GM18511 (cell line): ENCODE measurements at regions not wholly inside any gene's neighbourhood (a gene's known extent, or its start where the extent isn't known, plus 50 kb on each side); places are given as distances from the start of the nearest gene placed in this dataset.

Source experiments
- ATAC-seq: cut with Tn5 transposase; IDR thresholded peaks from one replicate; pipeline ENCODE4 v1.9.1; 2021; ENCODE audit warnings: mild to moderate bottlenecking, moderate library complexity; ENCODE audit not compliant: unreplicated experiment

DNA sequence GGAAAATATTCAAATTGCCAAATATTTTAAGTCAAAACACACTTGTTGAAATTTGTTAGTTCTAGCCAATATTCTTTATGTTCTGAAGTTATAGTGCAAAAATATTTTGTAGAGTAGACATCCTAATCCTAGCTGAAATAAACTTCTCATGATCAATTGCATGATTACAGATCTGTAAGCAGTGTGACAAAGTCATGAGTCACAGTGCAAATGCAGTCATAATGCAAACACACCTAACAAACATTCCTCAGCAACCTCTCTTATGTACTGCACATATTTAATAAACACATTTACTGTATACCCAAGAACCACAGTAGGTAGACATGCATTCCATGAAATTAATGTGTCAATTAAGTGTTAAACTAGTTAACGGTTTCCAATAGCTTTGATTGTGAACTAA is 1857.4 kb downstream of the NCAM2 start:
- ATAC-seq = no peak

DNA sequence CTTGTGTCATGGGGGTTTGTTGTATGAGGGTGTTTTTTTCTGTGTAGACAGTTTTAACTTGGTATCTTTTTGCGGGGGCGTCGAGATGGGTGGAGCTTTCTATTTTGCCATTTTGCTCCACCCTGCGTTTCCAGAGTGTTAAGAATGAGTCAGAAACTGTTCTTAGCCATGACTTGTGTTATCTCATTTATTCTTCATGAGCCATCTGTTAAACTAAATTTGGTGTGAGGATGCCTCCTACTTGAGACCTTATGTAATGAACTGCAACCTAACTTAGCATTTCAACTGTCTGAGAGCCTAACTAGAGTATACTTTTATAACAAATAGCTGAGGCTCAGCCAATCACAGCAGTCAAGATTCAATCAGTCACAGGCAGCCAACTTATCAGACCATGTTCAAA is 1873.5 kb downstream of the NCAM2 start:
- no peak for ATAC-seq

DNA sequence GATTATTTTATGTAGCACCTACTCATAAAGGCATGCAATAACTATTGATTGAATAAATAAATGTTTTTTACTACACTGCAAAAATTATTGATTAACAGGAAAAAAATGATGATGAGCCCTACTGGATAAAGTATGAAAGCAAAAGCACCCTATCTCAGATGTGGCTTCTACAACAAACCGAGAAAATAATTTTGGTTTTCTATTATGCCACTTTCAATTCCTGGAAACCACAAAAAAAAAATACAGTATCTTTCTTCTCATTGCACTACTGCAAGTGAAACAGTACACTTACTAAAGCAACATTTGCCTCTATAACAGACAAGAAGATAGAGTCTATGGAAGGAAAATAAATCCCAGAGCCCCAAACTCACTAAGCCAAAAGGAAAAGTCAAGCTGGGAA is 1882.4 kb downstream of the NCAM2 start:
- ATAC-seq = no peak

DNA sequence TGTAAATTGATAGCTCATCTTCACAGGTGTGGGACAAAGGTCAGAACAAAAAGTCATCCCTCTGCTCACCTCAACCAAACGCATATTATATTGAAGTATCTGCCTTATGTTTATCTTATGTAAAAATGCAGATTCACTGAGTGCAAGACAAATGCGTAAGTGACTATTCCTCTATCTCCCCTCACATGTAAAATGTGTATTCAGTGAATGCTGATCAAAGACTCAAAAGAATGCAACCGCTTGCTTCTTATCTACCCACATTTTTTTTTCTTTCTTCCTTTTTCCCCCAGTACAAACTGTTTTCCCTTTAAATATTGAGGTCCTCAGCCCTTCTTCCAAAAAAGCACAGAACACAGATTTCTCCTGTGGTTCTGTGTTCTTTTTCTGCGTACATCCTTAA is 1882.9 kb downstream of the NCAM2 start:
- ATAC-seq = no peak

DNA sequence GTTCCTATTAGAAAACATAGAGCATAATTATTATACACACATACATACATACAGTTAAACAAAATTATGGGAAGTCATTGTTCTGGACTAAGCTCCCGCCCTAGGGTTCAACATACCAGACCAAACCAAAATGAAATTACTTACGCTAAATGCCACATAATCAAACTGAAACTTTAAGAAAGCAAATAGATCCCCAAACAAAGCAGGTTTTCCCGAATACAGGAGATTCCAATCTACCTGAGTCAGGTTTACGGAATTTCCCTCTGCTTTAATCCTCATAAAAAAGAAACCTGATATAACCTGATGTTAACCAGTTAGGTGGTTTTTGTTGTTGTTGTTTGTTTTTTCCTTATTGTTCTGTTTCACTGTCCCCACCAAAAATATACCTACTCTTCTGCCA is 1886.9 kb downstream of the NCAM2 start:
- ATAC-seq = no peak

DNA sequence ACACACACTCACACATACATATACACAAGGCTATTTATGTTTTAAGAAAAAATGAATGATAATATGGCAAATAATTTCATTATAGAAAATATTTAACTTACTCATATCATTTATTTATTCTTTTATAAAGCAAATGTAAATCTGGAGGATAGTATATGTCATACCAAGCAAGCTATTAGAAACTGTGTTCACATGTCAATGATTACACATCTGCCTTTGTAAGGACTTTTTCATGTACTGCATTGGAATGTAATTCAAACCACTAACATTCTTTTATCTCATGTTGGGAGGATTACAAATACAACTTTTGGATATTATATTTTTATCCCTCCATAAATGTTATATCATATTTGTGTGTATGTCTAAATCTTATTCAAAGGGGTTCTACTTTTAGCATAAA is 1887.4 kb downstream of the NCAM2 start:
- ATAC-seq = no peak

DNA sequence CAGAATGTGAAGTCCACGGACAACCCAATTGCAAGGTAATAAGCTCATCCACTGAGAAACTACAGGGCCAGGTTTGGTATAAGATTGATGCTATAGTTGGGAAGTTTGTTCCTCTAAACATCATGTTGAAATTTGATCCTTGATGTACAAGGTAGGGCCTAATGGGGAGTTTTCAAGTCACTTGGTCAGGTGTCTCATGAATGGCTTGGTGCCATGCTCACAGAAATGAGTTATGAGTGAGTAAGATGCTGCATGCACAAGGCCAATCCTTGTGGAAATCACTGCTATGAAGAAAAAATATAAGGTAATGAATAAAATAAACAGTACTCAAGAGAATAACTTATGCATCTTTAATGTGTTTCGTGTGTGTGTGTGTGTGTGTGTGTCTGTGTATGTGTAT is 1891.2 kb downstream of the NCAM2 start:
- no peak for ATAC-seq

DNA sequence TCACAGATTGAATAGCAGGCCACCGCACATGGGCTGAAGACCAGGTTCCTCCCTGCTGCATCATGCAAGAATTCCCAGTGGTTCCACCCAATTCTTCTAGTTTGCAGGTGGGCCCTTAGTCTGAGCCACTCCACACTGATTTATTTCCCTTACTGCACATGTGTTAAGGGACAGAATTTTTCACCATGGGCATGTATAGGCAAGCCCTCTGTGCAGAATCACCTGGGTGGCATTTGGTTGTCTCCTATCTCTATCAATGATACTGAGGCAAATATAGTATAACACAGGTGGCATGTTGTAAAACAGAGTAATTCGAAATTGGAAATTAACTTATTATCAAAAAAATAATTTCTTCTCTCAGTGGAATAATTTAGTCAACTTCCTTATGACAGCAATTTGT is 1892.4 kb downstream of the NCAM2 start:
- no peak for ATAC-seq

DNA sequence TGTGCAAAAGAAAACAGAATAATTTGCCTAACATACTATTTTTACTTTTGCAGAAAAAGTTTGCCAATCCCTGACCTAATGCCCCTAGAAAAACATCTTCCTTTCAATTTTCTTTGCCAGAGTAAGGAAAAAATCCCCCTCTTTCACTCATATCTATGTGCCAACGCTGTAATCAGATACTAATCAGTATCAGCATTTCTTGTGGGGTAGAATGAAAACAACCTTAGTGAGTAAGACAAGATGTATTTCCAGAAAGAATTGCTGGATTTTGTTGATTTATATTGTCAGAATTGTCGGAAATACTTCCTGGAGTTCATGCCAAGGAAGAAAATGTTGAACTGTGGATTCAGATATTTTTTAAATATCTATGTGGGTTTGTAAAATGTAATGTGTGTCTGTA is 1893.8 kb downstream of the NCAM2 start:
- ATAC-seq = no peak

DNA sequence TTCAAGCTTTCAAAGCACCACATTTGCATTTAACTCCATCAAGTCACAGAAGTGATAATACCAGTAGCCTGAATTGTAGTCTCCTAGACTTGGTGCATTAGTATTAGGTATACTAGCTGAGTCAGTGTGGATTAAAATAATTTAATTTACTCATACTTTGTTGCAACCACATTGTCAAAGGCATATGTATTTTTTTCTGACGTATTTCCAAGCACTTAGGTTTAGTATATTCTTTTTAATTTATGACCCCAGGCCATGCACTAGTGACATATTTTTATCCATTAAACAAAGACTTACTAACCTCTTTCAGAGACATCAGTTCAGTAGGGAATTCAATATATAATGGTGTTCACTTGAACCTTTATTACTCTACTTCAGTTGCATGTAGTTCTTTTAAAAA is 1894.5 kb downstream of the NCAM2 start:
- no peak for ATAC-seq

DNA sequence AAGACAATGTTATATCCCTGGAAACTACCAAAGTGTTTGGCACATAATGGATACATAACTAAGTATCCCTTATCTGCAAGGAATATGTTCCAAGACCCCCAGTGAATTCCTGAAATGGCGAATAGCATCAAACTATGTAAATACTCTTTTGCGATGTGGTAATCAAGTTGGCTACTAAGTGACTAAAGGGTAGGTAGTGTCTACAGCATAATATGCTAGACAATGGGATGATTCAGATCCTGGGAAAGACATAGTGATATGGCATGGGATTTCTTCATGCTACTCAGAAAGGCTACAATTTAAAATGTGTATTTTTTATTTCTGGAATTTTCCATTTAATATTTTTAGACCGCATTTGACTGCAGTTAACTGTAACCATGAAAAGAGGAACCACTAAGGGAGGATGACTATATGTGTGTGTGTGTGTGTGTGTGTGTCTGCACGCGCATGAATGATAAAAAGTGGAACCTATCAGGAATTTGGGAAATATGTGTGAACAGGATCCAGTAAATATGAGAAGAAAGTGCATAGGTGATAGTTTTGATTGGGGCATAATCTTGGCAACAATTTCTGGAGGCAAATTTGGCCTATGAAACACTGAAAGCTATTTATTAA is 1899.9 kb downstream of the NCAM2 start:
- ATAC-seq = no peak

DNA sequence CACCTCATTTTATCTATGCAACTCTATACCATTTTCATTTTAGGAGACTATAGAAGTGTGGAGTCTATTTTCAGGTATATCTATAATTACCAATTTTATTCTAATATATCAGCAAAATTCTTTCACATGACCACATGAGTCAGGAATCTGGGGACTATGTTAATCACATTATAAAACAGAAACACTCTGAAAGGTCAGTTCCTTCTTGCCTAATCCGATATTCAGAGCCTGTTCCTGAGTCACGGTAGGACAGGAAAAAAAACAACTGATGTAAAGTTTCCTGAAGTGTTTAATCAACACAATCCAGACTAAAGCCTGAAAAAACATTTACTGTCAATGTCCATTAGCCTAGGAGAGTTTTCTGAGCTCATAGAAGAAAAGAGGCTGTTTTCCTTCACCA is 1902.3 kb downstream of the NCAM2 start:
- no peak for ATAC-seq

DNA sequence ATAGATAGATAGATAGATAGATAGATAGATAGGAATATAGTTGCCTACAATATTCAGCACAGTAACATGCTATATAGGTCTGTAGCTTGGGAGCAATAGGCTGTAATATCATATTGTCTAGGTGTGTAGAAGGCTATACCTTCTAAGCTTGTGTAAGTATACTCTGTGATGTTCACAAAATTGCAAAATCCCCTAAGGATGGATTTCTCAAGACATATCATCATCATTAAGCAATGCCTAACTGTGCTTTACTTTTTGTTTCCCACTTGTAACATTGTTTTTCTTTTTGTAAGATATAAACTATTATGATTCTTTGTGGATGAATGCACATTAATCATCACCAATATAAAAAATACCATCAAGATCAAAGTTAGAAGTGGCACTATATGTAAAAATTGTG is 1905.6 kb downstream of the NCAM2 start:
- no peak for ATAC-seq

DNA sequence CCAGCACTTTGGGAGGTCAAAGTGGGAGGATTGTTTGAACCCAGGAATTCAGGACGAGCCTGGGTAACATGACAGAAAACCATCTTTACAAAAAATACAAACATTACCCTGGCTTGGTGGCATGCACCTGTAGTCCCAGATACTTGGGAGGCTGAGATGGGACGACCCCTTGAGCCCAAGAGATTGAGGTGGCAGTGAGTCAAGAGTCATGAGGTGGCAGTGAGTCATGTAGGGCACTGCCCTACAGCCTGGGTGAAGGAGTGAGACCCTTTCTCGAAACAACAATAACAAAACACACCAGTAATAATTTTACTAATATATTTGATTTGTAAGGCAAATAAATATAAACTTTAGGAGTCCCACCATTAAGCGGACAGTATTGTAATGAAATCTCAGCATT is 1906.2 kb downstream of the NCAM2 start:
- ATAC-seq = no peak

DNA sequence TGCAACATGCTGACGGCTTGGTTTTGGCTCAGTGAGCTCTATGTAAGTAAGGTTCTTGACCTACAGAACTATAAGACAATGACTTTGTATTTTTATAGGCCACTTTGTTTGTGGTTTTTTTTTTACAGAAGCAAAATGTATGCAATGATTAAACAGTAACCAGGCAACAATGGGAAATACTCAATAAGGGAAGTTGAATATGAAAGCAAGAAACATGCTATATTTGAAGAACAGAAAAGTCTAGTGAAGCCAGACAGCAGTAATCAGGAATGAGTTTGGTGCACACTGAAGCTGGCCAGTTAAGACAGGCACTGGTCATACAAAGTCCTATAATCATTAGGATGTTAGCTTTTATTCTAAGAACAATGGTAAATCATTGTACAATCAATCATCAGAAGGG is 1926.8 kb downstream of the NCAM2 start:
- no peak for ATAC-seq

DNA sequence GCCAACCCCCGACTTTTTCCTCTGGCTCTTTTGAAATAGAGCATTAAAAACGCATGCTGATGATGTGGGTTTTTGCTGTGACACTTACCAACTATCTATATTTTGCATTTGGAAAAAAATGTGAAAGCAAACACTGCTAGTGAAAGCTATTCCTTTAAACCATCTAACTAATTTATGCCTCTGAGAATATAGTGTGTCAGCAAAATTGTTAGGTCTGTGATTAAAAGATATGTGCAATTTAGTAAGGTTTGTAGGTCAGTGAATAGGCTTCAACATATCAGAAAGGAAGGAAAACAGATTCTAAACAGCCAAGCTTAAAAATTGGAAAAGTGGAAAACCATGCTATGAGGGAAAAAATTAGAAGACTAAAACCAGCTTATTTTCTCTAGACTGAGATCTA is 1929.3 kb downstream of the NCAM2 start:
- no peak for ATAC-seq

DNA sequence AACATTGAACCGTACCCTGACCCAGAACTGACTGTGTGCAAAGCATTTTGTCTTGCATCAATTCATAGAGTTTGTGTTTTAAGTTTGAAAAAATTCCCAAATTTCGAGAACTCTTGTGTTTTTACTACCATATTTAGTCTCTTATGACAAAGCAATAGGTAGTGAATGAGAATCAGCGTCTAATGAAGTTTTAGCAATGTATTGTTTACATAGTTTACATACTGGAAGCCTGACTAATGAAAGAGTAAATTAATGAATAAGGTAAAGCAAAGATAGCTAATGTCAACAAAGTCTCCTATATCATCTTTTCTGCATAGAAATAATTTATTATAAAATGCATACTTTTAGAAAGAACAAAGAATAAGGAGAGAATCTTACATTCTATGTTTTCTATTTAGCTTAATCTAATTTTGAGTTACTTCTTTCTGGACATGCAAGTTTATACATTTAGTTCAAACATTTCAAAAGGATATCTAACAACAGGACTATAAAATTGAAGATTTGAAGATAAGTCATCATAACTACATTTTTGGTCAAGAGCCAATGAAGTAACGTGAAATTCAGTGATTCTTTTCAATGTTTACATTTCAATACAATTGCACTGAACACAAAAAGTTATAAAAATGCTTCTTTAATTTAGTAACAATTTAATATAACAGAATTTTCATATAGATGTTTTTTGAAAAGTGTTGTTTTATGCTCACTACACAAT is 1943.7 kb downstream of the NCAM2 start:
- ATAC-seq = no peak

DNA sequence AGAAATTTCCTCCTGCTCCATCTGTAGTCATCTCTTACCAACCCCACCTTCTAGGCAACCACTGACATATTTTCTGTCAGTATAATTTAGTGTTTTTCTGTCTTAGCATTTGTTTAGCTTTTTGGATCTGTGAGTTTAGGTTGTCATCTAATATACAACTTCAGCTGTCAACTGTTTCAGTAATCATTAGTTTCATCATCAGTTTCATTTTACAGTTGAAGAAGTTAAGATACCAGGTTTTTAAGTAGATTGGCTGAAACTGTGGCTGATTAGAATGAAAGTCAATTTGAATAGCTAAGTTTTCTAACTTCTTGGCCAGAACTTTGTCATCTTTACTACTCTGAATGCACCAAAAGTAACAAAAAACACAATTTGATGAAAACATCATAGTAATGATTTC is 1957.3 kb downstream of the NCAM2 start:
- ATAC-seq = no peak

DNA sequence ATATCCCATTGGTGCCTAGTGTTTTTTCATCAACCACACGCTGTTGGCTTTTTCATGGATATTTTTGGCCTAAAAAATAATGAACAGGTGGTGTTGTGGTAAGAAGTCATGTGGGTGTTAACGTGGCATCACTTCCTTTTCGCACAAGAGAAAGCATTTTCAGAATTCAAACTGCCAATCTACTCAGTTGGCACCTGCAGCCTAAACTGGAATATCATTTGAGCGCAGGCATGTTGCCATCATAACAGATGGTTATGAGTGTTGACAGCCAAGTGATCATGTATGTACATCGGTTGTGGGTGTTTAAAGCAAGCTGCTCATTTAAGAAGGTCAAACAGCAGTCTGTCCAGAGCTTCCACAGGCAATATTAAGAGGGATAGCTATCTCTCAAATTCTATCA is 1963.0 kb downstream of the NCAM2 start:
- no peak for ATAC-seq

DNA sequence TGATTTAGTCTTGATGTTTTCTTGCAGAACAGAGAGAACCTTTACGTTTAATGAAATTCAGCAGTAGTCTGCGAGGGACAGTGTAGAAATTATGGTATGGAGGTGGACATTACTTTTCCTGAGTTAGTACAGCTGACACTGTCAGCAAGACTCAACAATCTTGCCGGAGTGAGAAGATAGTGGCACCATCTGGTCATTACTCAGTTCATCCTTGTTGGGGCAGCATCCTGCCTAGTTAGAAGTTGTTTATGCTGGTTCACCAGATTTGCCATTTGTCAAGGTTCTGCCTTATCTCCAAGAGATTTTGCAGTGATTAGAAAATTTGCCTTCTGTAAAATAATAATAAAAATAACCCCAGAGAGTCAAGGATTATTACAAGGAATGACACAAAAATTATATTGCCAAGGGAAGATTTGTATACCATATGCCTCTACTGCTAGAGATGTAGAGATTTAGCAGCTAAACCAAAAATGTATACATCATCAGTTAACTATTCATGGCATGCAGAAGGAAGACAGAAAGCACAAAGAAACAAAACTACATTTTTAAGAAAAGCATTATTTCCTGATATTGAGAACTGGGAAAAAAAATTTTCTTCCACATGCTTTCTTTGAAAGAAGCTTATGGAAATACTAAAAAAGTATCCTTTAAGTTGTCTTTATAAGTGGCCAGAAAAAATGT is 1967.4 kb downstream of the NCAM2 start:
- no peak for ATAC-seq

DNA sequence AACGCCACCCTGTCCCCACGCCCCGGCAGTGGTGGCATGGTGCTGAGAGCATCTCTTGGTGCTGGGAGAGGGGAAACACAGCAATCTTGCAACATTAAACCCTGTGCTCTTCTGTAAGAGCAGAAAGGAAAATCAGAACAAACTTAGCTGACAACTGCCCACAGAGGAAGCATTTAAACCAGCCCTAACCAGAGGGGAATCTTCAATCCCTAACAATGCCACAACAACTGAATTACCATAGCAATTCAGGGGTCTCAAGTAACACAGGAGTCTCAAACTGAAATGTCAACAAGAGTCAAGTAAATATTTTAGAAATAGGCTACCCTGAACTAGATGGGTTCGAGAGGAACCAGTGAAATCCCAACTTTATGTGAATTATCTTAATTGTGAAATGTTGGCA is 1983.6 kb downstream of the NCAM2 start:
- ATAC-seq = no peak

DNA sequence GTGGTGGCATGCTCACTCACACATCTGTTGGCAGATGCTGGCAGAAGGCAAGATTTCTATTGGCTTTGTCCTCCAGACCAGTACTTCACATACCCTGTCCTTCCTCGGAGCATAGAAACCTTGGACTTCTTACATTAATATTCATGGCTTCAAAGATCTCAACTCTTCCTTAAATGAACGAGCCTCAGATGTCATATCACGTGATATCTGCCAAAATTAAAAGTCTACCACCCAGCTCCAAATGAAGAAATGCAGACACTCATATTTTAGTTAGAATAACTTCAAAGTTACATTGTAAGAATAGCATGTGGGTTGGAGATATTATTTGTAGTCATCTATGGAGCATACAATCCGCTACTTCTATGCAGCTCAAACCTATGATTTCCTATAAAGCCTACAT is 1994.9 kb downstream of the NCAM2 start:
- ATAC-seq = no peak
